Endothelial cell of umbilical vein (primary cell): ENCODE measurements at regions not wholly inside any gene's neighbourhood (a gene's known extent, or its start where the extent isn't known, plus 50 kb on each side); places are given as distances from the start of the nearest gene placed in this dataset.

Experiments
- BruUV-seq: library from RNA; stranded (reverse); fragments of 400-500 nt; replicated peaks from 2 replicates; lab custom pipeline; 2021; lab: Mats Ljungman, UMichigan
- CTCF ChIA-PET: fragments of 300-600, 350-600 bp; sonication (Branson Sonifier 250); formaldehyde crosslinking; loops from one replicate; lab custom pipeline; 2021; ENCODE audit warnings: antibody characterized with exemption, inconsistent platforms; lab: Charles Lee
- POLR2A ChIA-PET: fragments of 300-600, 350-600 bp; sonication (Branson Sonifier 250); formaldehyde crosslinking; loops from one replicate; lab custom pipeline; 2021; ENCODE audit warnings: antibody characterized with exemption, inconsistent platforms; lab: Charles Lee
- DNase-seq: peaks from one replicate; pipeline ENCODE4 v3.0.0-alpha.2; 2011; ENCODE audit warnings: low read depth, low spot score
- FAIRE-seq: peaks from 2 replicates; lab custom pipeline; 2011; peaks lifted over from hg19 to GRCh38; lab: Jason Lieb, UNC
- H2AFZ ChIP-seq: 2 replicates; pipeline ENCODE4 v1.6.0; 2012; ENCODE audit warnings: low read depth, low read length, control low read depth, inconsistent platforms
- H3K27ac ChIP-seq: 2 replicates; pipeline ENCODE4 v1.5.1; 2011; ENCODE audit warnings: low read depth, mild to moderate bottlenecking, control low read depth, low read length, moderate library complexity; ENCODE audit not compliant: insufficient read depth
- H3K27me3 ChIP-seq, 2 experiments: 2 replicates each; pipeline versions ENCODE4 v1.6.0 to v1.6.1; 2011; ENCODE audit warnings: low read length in 2 of 2, mixed read lengths in 1 of 2; ENCODE audit not compliant: control insufficient read depth in 2 of 2, insufficient read depth in 2 of 2
- H3K36me3 ChIP-seq, 2 experiments: 2 replicates in 1 of 2; 3 replicates in 1 of 2; pipeline ENCODE4 v1.5.1; 2011; ENCODE audit warnings: low read length in 2 of 2, mild to moderate bottlenecking in 1 of 2, moderate library complexity in 1 of 2; ENCODE audit not compliant: control insufficient read depth in 2 of 2, insufficient read depth in 2 of 2; ENCODE audit errors: extremely low read depth in 1 of 2
- H3K4me1 ChIP-seq: 3 replicates; pipeline ENCODE4 v1.5.1; 2011; ENCODE audit warnings: mild to moderate bottlenecking, low read length; ENCODE audit not compliant: control insufficient read depth, insufficient read depth; ENCODE audit errors: extremely low read depth
- H3K4me2 ChIP-seq: 2 replicates; pipeline ENCODE4 v1.6.1; 2011; ENCODE audit warnings: low read length, control low read depth, mixed read lengths; ENCODE audit not compliant: insufficient read depth
- H3K4me3 ChIP-seq, 3 experiments: fragments of 200-600 bp in 1 of 3; sonication (generic), shearing (Covaris generic) in 1 of 3; replicated peaks in 1 of 3; 2 replicates each; pipeline ENCODE4 v1.5.1; 2011 to 2016; ENCODE audit warnings: control low read depth in 3 of 3, low read length in 3 of 3, mild to moderate bottlenecking in 2 of 3, inconsistent platforms in 1 of 3, low read depth in 1 of 3, moderate library complexity in 1 of 3; ENCODE audit not compliant: insufficient read depth in 1 of 3
- H3K79me2 ChIP-seq: 2 replicates; pipeline ENCODE4 v1.6.0; 2012; ENCODE audit warnings: low read length, inconsistent platforms; ENCODE audit not compliant: control insufficient read depth, insufficient read depth
- H3K9ac ChIP-seq: replicated peaks from 2 replicates; pipeline ENCODE3; 2011; ENCODE audit warnings: low read length, control low read depth; ENCODE audit not compliant: insufficient read depth; ENCODE audit errors: extremely low read depth
- H3K9me1 ChIP-seq: replicated peaks from 3 replicates; pipeline ENCODE4 v1.6.0; 2011; ENCODE audit warnings: mild to moderate bottlenecking, low read length; ENCODE audit not compliant: control insufficient read depth, insufficient read depth; ENCODE audit errors: extremely low read depth
- H3K9me3 ChIP-seq: replicated peaks from 2 replicates; pipeline ENCODE4 v1.5.1; 2012; ENCODE audit warnings: low read length, inconsistent platforms; ENCODE audit not compliant: control insufficient read depth, insufficient read depth
- H4K20me1 ChIP-seq: replicated peaks from 2 replicates; pipeline ENCODE3; 2011; ENCODE audit warnings: mild to moderate bottlenecking, low read length; ENCODE audit not compliant: control insufficient read depth, insufficient read depth; ENCODE audit errors: extremely low read depth
- EZH2 ChIP-seq: IDR thresholded peaks from 2 replicates; pipeline ENCODE4 v1.6.1; 2012; ENCODE audit warnings: borderline replicate concordance, low read depth, mild to moderate bottlenecking, moderate library complexity, low read length, inconsistent platforms; ENCODE audit not compliant: severe bottlenecking
- FOS ChIP-seq: IDR thresholded peaks from 2 replicates; pipeline ENCODE4 v1.6.1; 2011; ENCODE audit warnings: mild to moderate bottlenecking, low read length, moderate library complexity, borderline replicate concordance; ENCODE audit not compliant: insufficient read depth
- GATA2 ChIP-seq: IDR thresholded peaks from 2 replicates; pipeline ENCODE4 v1.7.0; 2011; ENCODE audit warnings: low read depth, mild to moderate bottlenecking, moderate library complexity, mixed read lengths, low read length; ENCODE audit not compliant: insufficient read length, insufficient read depth
- JUN ChIP-seq: IDR thresholded peaks from 2 replicates; pipeline ENCODE4 v1.6.1; 2011; ENCODE audit warnings: borderline replicate concordance, low read depth; ENCODE audit not compliant: insufficient read length, insufficient read depth
- MAX ChIP-seq: IDR thresholded peaks from 2 replicates; pipeline ENCODE4 v1.6.1; 2011; ENCODE audit not compliant: insufficient read depth, insufficient read length
- MYC ChIP-seq: IDR thresholded peaks from one replicate; pipeline ENCODE4 v1.6.1; 2011; ENCODE audit warnings: mild to moderate bottlenecking, low read depth, low read length
- POLR2A ChIP-seq: IDR thresholded peaks from 2 replicates; pipeline ENCODE4 v1.6.1; 2012; ENCODE audit warnings: low read depth, mild to moderate bottlenecking, control low read depth, low read length
- POLR2AphosphoS5 ChIP-seq: IDR thresholded peaks from 2 replicates; pipeline ENCODE4 v1.6.1; 2012; ENCODE audit warnings: low read depth, mild to moderate bottlenecking, control low read depth, low read length, moderate library complexity; ENCODE audit not compliant: insufficient read depth
- dilution Hi-C: fragments of 300-500 bp; cut with MboI; formaldehyde crosslinking; loops from one replicate; pipeline ENCODE4 v1.15.0; 2019; ENCODE audit warnings: low sequenced_read_pairs; ENCODE audit not compliant: extremely low pct_ligation_motif_present
- intact Hi-C: fragments of 100-400 bp; cut with micrococcal nuclease; formaldehyde crosslinking; loops from one replicate; pipeline ENCODE4 v1.10.0; 2022
- TF ChIP-seq, protein P1 (sequence below), 2 donors: IDR thresholded peaks; 1 replicate in 1 of 2; 2 replicates in 1 of 2; pipeline ENCODE4 v1.5.1; 2011; ENCODE audit warnings: low read length in 2 of 2, mild to moderate bottlenecking in 2 of 2, moderate library complexity in 2 of 2, control low read depth in 1 of 2, inconsistent platforms in 1 of 2, low read depth in 1 of 2; ENCODE audit not compliant: insufficient read depth in 1 of 2; ENCODE audit errors: extremely low read depth in 1 of 2

- no peak overlapping the region for H3K4me2 ChIP-seq
- no peaks in the 10 kb centered on the region for H3K79me2 ChIP-seq
- no peak overlapping the region for H3K27ac ChIP-seq
- no peak overlapping the region for H2AFZ ChIP-seq
- intact Hi-C loops = no loop called here
- H3K9me1 ChIP-seq = no peaks in the 10 kb centered on the region
- H3K4me1 ChIP-seq = no peaks in the 10 kb centered on the region
- BruUV-seq = no TSS peak
- no peaks in the 10 kb centered on the region for H3K27me3 ChIP-seq
- no peak overlapping the region for H3K9ac ChIP-seq
- no peak for TF ChIP-seq MYC
- TF ChIP-seq, protein P1, sequence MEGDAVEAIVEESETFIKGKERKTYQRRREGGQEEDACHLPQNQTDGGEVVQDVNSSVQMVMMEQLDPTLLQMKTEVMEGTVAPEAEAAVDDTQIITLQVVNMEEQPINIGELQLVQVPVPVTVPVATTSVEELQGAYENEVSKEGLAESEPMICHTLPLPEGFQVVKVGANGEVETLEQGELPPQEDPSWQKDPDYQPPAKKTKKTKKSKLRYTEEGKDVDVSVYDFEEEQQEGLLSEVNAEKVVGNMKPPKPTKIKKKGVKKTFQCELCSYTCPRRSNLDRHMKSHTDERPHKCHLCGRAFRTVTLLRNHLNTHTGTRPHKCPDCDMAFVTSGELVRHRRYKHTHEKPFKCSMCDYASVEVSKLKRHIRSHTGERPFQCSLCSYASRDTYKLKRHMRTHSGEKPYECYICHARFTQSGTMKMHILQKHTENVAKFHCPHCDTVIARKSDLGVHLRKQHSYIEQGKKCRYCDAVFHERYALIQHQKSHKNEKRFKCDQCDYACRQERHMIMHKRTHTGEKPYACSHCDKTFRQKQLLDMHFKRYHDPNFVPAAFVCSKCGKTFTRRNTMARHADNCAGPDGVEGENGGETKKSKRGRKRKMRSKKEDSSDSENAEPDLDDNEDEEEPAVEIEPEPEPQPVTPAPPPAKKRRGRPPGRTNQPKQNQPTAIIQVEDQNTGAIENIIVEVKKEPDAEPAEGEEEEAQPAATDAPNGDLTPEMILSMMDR (IDR thresholded peaks at IDR 0.05; ENCODE audit: extremely low read depth in 1 of 2, insufficient read depth in 1 of 2, low read depth in 1 of 2, low read length in 2 of 2) = no peak
- no peak for TF ChIP-seq POLR2A
- no peak for TF ChIP-seq POLR2AphosphoS5
- no peak for TF ChIP-seq GATA2
- TF ChIP-seq MAX = no peak
- TF ChIP-seq EZH2 = no peak
- no peak for TF ChIP-seq JUN
- TF ChIP-seq FOS = no peak
- H4K20me1 ChIP-seq = no peaks in the 10 kb centered on the region
- no peaks in the 10 kb centered on the region for H3K9me3 ChIP-seq
- no peak overlapping the region for H3K4me3 ChIP-seq
- POLR2A ChIA-PET = no interaction called here
- FAIRE-seq = no peak
- dilution Hi-C loops = no loop called here
- CTCF ChIA-PET = no interaction called here
- no peak for DNase-seq
- no peaks in the 10 kb centered on the region for H3K36me3 ChIP-seq
Measured at GRCh38 chr5:158492136-158492535, 607.6 kb downstream of the EBF1 start.
